ENCODE measurements at regions not wholly inside any gene's neighbourhood (a gene's known extent, or its start where the extent isn't known, plus 50 kb on each side); places are given as distances from the start of the nearest gene placed in this dataset.

DNA sequence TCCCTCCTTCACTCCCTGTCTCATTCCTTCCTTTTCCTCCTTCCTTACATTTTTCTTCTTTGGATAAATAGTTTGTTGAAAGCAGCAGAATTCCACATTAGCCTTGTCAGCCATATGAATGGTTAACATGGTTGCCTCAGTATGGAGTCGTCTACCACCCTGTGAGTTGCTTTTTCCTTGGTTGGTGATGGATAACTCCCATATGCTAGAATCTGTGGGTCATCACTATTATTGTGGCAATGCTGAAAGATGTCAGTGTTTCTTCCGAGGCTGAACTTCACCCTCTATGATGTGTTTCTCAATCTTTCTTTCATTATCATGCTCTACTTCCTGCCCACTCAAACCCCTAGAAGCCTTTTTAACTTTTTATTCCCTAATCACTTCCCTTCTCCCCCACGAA is 481.8 kb upstream of the KCNMB2 start:
- H3K9ac ChIP-seq (ENCODE audit: low read depth in 1 of 2, low read length in 2 of 2), result no peak overlapping the region
- TF ChIP-seq TAF1 (conservative IDR thresholded peaks at IDR 0.05) (no peak), EGR1 (IDR thresholded peaks at IDR 0.05; ENCODE audit: low read depth in 2 of 2) (no peak), RXRA (IDR thresholded peaks at IDR 0.05) (no peak), FOXA2 (IDR thresholded peaks at IDR 0.05) (no peak), GABPA (IDR thresholded peaks at IDR 0.05 in 1 of 2, conservative IDR thresholded peaks at IDR 0.05 in 1 of 2) (no peak), NR2F2 (IDR thresholded peaks at IDR 0.05) (no peak), YY1 (IDR thresholded peaks at IDR 0.05) (no peak), RAD21 (IDR thresholded peaks at IDR 0.05) (no peak), SP1 (IDR thresholded peaks at IDR 0.05) (no peak), HNF4G (IDR thresholded peaks at IDR 0.05) (no peak), HNF4A (conservative IDR thresholded peaks at IDR 0.05) (no peak), JUND (IDR thresholded peaks at IDR 0.05) (no peak), FOXA1 (IDR thresholded peaks at IDR 0.05) (no peak)
- TF ChIP-seq, protein P1, sequence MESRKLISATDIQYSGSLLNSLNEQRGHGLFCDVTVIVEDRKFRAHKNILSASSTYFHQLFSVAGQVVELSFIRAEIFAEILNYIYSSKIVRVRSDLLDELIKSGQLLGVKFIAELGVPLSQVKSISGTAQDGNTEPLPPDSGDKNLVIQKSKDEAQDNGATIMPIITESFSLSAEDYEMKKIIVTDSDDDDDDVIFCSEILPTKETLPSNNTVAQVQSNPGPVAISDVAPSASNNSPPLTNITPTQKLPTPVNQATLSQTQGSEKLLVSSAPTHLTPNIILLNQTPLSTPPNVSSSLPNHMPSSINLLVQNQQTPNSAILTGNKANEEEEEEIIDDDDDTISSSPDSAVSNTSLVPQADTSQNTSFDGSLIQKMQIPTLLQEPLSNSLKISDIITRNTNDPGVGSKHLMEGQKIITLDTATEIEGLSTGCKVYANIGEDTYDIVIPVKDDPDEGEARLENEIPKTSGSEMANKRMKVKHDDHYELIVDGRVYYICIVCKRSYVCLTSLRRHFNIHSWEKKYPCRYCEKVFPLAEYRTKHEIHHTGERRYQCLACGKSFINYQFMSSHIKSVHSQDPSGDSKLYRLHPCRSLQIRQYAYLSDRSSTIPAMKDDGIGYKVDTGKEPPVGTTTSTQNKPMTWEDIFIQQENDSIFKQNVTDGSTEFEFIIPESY (IDR thresholded peaks at IDR 0.05), result no peak
- TF ChIP-seq, protein P2, sequence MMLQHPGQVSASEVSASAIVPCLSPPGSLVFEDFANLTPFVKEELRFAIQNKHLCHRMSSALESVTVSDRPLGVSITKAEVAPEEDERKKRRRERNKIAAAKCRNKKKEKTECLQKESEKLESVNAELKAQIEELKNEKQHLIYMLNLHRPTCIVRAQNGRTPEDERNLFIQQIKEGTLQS (IDR thresholded peaks at IDR 0.05), result no peak
- TF ChIP-seq, protein P3, sequence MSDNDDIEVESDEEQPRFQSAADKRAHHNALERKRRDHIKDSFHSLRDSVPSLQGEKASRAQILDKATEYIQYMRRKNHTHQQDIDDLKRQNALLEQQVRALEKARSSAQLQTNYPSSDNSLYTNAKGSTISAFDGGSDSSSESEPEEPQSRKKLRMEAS (IDR thresholded peaks at IDR 0.05), result no peak
- TF ChIP-seq, protein P4, sequence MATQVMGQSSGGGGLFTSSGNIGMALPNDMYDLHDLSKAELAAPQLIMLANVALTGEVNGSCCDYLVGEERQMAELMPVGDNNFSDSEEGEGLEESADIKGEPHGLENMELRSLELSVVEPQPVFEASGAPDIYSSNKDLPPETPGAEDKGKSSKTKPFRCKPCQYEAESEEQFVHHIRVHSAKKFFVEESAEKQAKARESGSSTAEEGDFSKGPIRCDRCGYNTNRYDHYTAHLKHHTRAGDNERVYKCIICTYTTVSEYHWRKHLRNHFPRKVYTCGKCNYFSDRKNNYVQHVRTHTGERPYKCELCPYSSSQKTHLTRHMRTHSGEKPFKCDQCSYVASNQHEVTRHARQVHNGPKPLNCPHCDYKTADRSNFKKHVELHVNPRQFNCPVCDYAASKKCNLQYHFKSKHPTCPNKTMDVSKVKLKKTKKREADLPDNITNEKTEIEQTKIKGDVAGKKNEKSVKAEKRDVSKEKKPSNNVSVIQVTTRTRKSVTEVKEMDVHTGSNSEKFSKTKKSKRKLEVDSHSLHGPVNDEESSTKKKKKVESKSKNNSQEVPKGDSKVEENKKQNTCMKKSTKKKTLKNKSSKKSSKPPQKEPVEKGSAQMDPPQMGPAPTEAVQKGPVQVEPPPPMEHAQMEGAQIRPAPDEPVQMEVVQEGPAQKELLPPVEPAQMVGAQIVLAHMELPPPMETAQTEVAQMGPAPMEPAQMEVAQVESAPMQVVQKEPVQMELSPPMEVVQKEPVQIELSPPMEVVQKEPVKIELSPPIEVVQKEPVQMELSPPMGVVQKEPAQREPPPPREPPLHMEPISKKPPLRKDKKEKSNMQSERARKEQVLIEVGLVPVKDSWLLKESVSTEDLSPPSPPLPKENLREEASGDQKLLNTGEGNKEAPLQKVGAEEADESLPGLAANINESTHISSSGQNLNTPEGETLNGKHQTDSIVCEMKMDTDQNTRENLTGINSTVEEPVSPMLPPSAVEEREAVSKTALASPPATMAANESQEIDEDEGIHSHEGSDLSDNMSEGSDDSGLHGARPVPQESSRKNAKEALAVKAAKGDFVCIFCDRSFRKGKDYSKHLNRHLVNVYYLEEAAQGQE (IDR thresholded peaks at IDR 0.05), result no peak
- no peaks in the 10 kb centered on the region for H3K36me3 ChIP-seq (ENCODE audit: control insufficient read depth in 4 of 4, insufficient read depth in 3 of 4, low read depth in 1 of 4, low read length in 3 of 4)
- H3K4me1 ChIP-seq (ENCODE audit: control insufficient read depth in 4 of 4, insufficient read depth in 4 of 4, low read length in 3 of 4), result no peaks in the 10 kb centered on the region
- H3K27ac ChIP-seq (ENCODE audit: low read depth in 1 of 2, low read length in 2 of 2), result no peak overlapping the region
- 73% methylated on average over 3 of the region's 3 CpGs for WGBS
- no peak for DNase-seq (ENCODE audit: low spot score)
- H3K4me3 ChIP-seq (ENCODE audit: low read depth in 1 of 3, low read length in 3 of 3), result no peak overlapping the region
- no peaks in the 10 kb centered on the region for H3K9me3 ChIP-seq (ENCODE audit: control insufficient read depth in 4 of 4, low read length in 3 of 4)
- H3K27me3 ChIP-seq (ENCODE audit: control insufficient read depth in 4 of 4, insufficient read depth in 4 of 4, low read length in 3 of 4), result no peaks in the 10 kb centered on the region

DNA sequence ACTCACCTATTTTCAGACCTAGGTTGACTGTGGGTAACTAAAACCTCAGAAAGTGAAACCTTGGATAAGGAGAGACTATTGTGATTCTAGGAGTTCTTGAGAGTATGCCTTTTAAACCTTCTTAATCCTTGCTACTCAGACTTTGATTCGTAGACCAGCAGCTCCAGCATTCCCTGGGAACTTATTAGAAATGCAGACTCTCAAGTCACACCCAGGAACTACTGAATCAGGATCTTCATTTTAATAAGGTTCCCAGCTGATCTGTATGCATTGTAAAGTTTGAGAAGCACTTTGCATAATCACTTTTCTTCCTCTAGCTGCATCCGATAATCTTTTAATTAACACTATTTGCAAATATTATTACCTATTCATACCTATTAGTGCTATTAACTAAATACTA is 480.3 kb upstream of the KCNMB2 start:
- no peak overlapping the region for H3K27ac ChIP-seq (ENCODE audit: low read depth in 1 of 2, low read length in 2 of 2)
- H3K9ac ChIP-seq (ENCODE audit: low read depth in 1 of 2, low read length in 2 of 2), result no peak overlapping the region
- H3K4me3 ChIP-seq (ENCODE audit: low read depth in 1 of 3, low read length in 3 of 3), result no peak overlapping the region
- no peaks in the 10 kb centered on the region for H3K4me1 ChIP-seq (ENCODE audit: control insufficient read depth in 4 of 4, insufficient read depth in 4 of 4, low read length in 3 of 4)
- no peak for DNase-seq (ENCODE audit: low spot score)
- no peaks in the 10 kb centered on the region for H3K27me3 ChIP-seq (ENCODE audit: control insufficient read depth in 4 of 4, insufficient read depth in 4 of 4, low read length in 3 of 4)
- TF ChIP-seq EGR1 (IDR thresholded peaks at IDR 0.05; ENCODE audit: low read depth in 2 of 2), result no peak
- whole genome bisulfite sequencing, result 76% methylated on average over 2 of the region's 2 CpGs
- no peaks in the 10 kb centered on the region for H3K36me3 ChIP-seq (ENCODE audit: control insufficient read depth in 4 of 4, insufficient read depth in 3 of 4, low read depth in 1 of 4, low read length in 3 of 4)
- no peaks in the 10 kb centered on the region for H3K9me3 ChIP-seq (ENCODE audit: control insufficient read depth in 4 of 4, low read length in 3 of 4)
